Retinal pigment epithelial cell (primary cell): ENCODE measurements at regions not wholly inside any gene's neighbourhood (a gene's known extent, or its start where the extent isn't known, plus 50 kb on each side); places are given as distances from the start of the nearest gene placed in this dataset.

Experiments
- DNase-seq: peaks from one replicate; pipeline ENCODE4 v3.0.0-alpha.2; 2010; ENCODE audit warnings: low read depth
- H3K4me3 ChIP-seq: 2 replicates; pipeline ENCODE4 v1.5.1; 2011; ENCODE audit warnings: mild to moderate bottlenecking, low read length, control low read depth, moderate library complexity
- TF ChIP-seq, protein P1 (sequence below): conservative IDR thresholded peaks from 2 replicates; pipeline ENCODE4 v1.5.1; 2011; ENCODE audit warnings: low read depth, low read length, control low read depth, inconsistent platforms

DNA sequence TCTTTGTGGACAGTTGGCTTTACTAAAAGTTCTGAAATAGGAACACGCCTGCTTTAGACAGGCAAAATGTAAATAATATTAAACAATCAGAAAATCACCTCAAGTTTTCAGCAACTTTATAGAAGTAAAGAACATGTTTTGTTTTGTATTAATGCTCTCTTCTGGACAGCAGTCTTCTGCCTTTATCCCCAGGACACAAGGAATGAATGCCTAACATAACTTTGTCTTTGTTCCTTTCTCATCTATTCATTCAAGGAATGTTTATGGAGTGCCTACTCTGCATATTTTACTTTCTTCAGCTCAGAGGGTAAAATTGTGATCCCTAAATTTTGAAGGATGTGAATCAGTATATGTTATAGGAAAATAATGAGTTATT is 325.4 kb downstream of the FOXO1 start:
- DNase-seq, result no peak
- H3K4me3 ChIP-seq, result no peak overlapping the region
- TF ChIP-seq, protein P1, sequence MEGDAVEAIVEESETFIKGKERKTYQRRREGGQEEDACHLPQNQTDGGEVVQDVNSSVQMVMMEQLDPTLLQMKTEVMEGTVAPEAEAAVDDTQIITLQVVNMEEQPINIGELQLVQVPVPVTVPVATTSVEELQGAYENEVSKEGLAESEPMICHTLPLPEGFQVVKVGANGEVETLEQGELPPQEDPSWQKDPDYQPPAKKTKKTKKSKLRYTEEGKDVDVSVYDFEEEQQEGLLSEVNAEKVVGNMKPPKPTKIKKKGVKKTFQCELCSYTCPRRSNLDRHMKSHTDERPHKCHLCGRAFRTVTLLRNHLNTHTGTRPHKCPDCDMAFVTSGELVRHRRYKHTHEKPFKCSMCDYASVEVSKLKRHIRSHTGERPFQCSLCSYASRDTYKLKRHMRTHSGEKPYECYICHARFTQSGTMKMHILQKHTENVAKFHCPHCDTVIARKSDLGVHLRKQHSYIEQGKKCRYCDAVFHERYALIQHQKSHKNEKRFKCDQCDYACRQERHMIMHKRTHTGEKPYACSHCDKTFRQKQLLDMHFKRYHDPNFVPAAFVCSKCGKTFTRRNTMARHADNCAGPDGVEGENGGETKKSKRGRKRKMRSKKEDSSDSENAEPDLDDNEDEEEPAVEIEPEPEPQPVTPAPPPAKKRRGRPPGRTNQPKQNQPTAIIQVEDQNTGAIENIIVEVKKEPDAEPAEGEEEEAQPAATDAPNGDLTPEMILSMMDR, result no peak

DNA sequence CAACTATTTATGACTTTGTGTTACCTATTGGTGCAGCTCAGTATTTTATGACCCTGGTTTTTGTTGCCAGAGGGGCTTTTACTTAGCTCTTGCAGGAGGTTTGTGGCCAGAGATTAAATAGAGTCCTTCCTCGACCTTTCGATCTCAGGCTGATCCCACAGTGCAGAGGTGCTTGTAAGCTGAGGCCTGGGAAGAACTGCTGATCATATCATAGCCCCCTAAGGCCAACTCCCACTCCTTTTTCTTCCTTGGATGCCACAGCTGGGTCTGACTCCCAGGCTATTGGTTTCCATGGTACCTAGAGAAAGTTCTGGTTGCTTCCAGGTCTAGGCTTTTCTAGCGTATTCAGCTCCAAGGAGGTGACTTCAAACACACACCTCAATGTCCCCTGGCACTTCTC is 324.9 kb downstream of the FOXO1 start:
- TF ChIP-seq, protein P1, result no peak

DNA sequence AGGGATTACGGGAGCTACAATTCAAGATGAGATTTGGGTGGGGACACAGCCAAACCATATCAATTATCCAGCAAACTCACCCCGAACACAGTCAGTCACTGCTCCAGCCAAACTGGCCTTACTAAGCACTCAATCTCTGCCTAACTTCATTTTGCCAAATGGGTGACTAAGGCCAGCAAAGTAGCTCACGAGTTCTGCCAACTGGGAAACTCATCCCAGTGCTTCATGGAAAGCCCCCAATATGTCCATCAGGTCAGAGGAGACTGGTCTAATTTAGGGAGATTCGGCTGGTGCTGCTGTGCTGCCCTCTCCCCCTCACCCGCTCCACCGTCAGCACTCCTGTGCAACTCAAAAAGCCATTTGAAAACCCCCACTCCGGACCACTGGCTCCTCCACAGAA is 324.0 kb downstream of the FOXO1 start:
- H3K4me3 ChIP-seq, result no peak overlapping the region
- TF ChIP-seq, protein P1, result no peak
- no peak for DNase-seq

More for the DNA sequence above, 324.9 kb downstream of the FOXO1 start:
- no peak overlapping the region for H3K4me3 ChIP-seq
- no peak for DNase-seq

DNA sequence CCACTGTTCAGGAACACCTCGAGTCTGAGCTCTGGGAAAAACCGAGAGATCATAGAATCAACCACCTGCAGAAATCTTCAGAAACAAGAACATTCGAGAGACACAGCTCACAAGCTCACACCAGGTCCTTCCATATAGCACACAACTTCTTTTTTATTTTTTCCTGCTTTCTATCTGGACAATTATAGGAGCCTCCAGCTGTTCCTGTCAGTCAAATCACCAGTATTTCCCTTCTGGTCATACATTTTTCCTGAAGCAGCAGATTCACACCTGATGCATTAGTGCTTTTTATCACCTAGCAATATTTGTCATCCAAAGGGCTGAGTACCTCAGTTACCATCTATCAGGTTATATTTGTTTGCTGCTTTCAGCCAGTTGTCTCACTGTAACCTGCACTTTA is 323.5 kb downstream of the FOXO1 start:
- TF ChIP-seq, protein P1, result no peak
- H3K4me3 ChIP-seq, result no peak overlapping the region
- no peak for DNase-seq

DNA sequence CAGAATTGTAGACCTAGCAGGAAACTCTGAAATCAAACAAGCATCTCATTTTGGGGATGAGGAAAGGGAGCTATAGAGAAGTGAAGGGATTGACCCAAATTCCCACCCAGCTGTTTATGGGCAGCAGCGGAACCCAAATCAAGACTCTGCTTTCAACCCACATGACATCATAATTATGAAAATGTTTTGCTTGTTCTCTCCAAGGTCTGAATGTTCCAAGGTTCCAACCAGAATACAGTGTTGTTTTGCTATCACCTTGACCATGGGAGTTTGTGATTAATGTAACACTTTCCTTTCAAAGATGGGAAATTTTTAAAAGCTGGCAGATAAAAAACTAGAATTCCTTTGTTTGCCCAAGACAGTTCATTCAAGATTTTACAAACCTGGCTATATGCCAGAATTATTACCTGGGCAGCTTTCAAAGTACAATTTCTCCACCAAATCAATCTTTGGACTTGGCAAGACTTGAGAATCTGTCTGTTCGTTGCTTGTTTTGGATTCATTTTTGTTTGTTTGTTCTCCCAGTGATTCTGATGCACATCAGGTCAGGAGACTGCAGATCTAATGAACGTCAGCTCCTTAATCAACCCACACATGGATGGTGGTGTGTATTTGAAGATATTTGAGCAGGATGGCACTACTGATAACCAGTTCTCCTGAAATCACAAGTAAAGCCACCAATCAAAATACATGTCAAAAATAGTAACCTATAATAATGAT is 322.7 kb downstream of the FOXO1 start:
- TF ChIP-seq, protein P1, result no peak
- no peak for DNase-seq
- no peak overlapping the region for H3K4me3 ChIP-seq

- TF ChIP-seq, protein P1, result no peak
- no peak for DNase-seq
- H3K4me3 ChIP-seq, result no peak overlapping the region
Measured at GRCh38 chr13:40344270-40345148, 321.9 kb downstream of the FOXO1 start.
